GM11168 (cell line): ENCODE measurements at regions not wholly inside any gene's neighbourhood (a gene's known extent, or its start where the extent isn't known, plus 50 kb on each side); places are given as distances from the start of the nearest gene placed in this dataset.

Source experiments
- in situ Hi-C: fragments of 300-500 bp; cut with MboI; formaldehyde crosslinking; loops from one replicate; pipeline ENCODE4 v1.12.0; 2022; ENCODE audit warnings: low sequenced_read_pairs; ENCODE audit not compliant: unreplicated experiment

- in situ Hi-C loops: no loop called here
These were observed 71.0 kb downstream of the AQP4 start for GRCh38 chr18:26794230-26795101.

GRCh38 chr18:26792661-26793060 lies 72.8 kb downstream of the AQP4 start:
- in situ Hi-C loops: no loop called here

GRCh38 chr18:26791676-26792075 lies 73.8 kb downstream of the AQP4 start:
- in situ Hi-C loops: no loop called here

- in situ Hi-C loops: no loop called here
These were observed 80.9 kb downstream of the AQP4 start for GRCh38 chr18:26784599-26784998.

- in situ Hi-C loops: no loop called here
These were observed 82.3 kb downstream of the AQP4 start for GRCh38 chr18:26783170-26783569.

DNA sequence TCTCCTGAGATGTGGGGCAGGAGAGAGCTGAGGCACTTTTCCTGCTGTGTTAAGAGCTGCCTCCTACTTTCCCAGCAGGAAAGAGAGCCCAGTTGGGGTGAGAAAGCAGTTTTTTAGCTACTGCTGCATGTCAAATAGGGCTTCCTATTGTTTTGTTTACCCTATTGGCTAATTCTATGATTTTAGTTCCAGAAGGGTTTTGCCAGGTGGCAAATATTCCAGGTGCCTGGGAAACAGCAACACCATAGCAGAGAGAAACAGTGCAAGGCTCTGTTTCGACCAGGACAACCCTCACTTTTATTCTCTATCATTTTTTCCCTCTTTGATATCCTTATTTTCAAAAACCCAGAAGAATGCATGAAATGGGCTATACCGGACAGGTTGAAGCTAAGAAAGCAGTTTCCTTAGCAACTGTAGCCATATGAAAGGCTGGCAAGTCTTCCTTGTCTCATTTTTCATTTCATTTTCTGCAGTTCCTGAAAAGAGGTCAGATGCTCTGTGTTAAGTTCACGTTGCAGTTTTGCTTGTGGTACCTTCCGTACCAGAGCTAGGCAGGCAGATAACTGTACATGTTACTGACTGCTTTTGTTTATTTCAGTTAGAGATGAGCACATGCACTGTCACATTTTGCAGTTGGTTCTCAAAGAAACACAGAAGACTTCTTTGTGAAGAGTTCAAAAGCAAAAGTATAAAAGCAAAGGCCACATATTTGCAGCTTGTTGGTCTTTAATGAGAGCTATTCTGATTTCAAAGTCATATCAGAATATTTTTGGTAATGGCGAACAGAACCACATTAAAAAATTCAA lies 84.8 kb downstream of the AQP4 start:
- in situ Hi-C loops: no loop called here

DNA sequence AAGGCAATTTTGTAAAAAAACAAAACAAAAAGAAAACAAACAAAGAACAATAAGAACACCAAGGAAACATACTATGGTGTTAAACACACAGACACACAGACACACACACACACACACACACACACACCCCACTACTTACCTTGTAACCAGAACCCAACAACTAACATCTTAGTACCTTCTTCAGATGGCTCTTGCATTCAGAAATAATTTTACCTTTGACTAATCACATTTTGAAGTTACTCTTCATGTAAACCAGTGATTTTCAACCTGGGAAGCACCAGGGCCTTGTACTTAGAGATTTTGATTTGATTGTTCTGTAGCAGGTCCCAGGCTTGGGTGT lies 87.5 kb downstream of the AQP4 start:
- in situ Hi-C loops: no loop called here

DNA sequence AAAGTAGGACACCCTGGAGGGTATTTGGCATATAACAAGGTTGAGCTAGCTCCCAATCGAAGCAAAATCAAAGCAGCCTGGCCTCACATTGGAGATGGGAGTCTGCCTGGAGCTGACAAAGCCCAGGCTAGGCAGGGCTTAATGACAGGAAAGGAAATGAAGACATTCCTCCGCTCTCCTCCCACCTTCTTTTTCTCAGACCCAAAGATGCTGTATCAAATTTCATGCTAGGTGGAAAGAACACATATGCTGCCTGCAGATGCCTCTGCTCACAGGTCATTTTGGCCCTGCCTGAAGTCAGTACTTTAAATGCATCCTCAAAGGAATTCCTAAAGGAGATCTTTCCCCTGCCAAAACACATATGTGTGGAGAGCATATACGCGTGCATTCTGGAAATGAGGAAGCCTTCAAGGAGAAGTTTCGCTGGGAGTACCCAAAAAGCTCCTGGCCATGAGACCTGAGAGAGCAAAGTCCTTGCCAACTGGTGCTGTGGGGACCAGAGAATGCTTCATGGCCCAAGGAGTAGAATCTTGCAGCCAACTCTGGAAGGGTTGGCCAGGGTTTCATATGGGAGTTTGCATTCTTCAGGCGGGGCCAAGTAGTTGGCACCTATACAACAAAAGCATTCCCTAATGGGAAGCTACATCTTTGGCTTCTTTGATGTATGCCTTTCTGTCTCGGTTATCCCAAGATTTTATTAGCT lies 88.0 kb downstream of the AQP4 start:
- in situ Hi-C loops: no loop called here

GRCh38 chr18:26772691-26773090 lies 92.8 kb downstream of the AQP4 start:
- in situ Hi-C loops: no loop called here

DNA sequence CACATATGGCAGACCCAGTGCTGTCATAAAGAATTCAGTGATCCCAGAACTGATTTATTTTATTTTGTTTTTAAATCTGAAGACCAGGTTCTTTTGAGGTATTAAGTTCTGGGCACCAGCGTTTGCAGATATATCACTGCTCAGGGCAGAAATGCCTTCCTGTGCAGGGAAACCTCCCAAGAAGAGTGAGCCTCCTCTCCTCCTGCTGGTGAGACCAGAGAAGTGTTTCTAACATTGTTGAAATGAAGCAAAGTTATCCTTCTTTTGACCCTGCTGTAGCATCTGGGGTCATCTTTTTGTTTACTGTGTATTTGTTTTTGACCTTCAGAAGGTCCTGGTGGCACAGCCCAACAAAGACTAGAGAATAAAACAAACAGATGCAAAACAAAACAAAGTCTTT lies 94.0 kb downstream of the AQP4 start:
- in situ Hi-C loops: no loop called here

- in situ Hi-C loops: no loop called here
These were observed 97.1 kb downstream of the AQP4 start for GRCh38 chr18:26768385-26768784.

DNA sequence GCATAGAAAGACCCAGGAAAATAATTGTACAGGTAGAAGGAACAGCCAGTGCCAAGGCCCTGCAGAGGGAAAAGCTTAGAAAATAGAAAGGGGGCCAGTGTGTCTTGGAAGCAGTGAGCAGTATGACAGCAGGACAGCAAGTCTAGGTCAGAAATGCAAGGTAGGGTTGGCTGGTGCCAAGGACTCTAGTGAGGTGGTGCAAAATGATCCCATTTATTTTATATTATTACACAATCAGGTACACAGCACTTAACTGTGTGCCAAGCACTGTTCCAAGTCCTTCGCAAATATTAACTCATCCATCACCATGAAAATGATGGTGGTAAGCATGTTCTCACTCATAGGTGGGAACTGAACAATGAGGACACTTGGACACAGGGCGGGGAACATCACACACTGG lies 100.0 kb downstream of the AQP4 start:
- in situ Hi-C loops: no loop called here

DNA sequence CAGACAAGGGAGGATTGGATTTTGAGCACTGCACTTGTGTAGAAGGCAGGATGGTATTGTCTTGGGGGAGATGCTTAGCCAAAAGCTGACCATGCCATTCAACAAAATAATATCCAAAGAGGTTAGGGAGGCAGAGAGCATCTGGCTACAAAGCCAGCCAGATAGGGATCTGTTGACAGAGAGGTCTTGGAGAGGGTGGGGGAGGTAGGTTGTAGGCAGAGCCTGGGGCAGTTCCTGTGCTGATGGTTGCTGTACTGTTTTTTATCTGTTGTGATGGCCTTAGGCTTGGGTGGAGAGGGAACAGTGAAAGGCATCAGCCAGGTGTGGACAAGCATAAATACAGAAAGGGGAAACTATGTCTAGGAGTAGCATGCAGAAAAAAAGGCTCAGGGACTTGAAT lies 100.9 kb downstream of the AQP4 start:
- in situ Hi-C loops: no loop called here

- in situ Hi-C loops: no loop called here
These were observed 101.3 kb downstream of the AQP4 start for GRCh38 chr18:26764177-26764576.

DNA sequence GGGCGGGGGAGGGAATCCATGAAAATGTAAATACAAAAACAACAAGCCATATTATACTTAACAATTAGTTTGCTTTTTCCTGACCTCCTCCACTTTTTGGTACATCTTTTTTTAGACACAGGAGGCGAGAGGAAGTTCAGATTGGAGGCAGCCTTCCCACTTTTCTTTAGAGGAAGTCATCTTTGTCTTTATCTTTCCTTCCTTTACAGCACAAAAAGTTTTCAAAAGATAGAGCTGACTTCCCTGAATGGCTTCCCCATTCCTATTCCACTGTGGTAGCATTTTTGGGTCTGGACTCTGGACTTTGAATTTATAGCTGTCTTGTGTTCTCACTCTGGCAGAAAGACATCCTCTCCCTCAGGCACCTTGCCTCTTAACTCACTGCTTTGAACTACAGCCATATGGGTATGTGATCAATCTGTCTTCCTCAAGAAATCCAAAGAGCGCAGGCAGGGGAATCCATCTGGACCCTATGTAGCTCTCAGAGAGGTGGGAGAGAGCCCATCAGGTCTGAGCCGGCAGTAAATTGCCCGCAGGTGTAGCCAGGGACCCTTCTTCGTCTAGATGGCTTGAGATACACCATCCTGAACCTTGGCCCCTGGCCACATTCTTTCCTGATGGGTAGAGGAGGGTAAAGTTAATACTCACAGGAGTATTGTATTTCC lies 101.9 kb downstream of the AQP4 start:
- in situ Hi-C loops: no loop called here

DNA sequence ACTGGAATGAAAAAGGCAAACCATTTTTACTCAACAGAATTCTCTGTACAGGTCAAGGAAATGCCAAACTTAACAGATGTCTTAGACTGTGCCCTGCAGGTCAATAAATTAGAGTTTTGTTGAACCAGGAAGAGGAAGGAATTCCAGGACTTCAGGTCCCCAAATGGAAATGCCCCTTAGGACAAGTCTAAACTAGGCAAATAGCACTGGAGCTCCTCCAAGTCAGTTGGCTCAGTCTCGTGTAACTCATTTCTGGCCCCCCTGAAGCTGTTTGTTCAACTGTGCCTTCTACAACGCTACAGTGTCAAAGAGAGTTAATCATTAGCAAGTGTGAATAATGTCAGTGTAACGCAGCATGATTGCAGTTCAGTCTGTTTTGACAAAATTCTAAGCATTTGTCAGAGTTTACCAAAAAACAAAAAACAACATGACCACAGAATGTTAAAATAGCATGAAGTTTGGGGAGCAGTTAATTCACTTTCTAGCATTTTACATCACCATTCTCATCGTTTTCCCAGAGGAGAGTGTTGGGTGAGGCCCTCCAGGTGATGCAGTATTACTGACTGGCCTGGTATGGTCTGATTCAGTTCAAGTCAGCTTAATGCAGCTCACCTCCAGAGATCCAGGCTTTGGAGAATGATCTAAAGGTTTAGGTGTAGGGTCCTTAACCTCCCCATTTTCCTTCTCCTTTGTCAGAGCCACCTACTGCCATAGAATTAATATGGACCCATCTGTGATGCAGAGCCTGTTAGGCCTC lies 108.1 kb downstream of the AQP4 start:
- in situ Hi-C loops: no loop called here

- in situ Hi-C loops: no loop called here
These were observed 109.0 kb downstream of the AQP4 start for GRCh38 chr18:26756556-26756955.

GRCh38 chr18:26746826-26747475 lies 118.6 kb downstream of the AQP4 start:
- in situ Hi-C loops: no loop called here

GRCh38 chr18:26746398-26746797 lies 119.1 kb downstream of the AQP4 start:
- in situ Hi-C loops: no loop called here
